ENCODE measurements at regions not wholly inside any gene's neighbourhood (a gene's known extent, or its start where the extent isn't known, plus 50 kb on each side); places are given as distances from the start of the nearest gene placed in this dataset.
"Not testable (repeated sequence)": the region's sequence is repeated elsewhere in the genome, so short reads cannot be mapped to it uniquely, and the experiment has no call there.

DNA sequence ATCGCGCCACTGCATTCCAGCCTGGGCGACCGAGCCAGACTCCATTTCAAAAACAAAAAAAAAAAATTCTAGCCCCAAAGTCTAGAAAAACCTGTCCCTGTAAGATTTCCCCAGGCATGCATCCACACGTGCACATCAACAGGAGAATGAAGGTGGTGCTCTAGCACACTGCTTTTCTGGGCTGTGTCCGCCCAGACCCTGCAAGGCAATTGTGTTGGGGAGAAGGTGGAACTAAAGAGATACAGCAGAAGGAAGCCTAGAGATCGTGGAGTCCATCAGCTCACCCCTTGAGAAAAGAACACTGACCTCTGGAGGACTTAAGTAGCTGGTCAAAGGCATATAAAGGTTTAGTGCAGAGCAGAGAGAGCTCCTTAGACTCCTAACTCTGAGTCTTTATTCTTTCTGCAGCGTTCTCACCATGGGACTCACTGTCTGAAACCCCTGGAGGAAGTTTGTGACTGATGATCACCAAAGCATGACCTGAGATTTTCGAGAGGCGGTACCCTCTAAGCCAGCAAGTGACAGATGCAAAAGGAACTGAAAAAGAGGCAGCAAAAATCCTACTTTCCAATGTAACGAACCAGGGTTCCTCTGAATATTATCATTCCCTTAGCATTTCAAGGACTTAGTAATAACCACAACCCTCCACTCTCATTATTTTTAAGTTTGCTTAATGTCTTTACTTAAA is 179.8 kb downstream of the MEX3B start:
- no peak for DNase-seq (ENCODE audit: low spot score)

DNA sequence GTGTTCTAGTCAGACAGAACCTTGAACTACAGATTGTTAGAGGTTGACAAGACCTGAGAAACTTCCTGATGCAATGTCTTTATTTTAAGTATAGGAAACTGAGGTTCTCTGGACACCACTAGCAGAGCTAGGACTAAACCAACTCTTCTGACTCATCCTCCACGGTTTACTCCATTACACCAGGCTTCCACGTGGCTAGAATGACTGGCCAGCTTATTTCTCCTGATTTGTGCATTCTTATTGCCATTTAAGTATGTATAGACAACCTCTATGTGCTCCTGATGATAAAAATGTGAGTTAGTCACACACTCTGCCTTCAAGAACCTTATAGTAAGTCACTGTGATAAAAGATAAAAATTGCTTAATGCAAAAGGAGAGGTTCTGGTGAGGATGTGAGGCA is 182.7 kb downstream of the MEX3B start:
- DNase-seq (ENCODE audit: low spot score): no peak

DNA sequence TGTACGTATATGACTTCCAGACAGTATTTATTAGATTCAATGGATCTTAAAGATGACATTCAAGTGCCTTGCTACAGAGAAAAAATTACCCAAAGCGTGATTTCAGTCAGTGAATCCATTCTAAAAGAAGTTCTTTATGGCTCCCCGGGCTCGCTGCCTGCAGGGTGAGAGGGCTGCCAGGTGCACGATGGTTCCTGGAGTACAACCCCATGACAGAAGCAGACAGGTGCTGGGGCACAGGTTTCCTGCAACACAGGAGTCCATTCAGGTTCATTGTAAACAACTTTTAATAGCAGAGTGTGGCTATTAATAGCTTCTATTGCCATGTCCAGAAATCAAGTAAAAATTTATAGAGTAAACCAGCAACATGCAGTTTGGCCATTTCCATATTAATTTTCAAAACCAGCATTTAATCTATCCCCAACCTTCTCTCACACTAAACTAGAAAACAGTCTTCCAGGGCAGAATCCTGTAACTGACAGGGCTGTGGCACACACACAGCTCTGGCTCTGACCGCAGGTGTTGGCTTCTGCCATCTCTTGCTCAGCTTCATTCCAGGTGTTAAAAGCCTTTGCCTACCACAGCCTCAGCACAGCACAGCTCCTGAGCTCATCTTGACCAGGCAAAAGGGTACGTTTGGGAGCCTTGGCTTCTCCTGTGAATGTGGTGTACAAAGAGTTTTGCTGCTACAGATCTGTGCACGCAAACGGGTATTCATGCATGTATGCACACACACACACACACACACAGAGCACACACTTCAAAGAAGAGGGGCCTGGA is 185.9 kb downstream of the MEX3B start:
- DNase-seq (ENCODE audit: low spot score): no peak

DNA sequence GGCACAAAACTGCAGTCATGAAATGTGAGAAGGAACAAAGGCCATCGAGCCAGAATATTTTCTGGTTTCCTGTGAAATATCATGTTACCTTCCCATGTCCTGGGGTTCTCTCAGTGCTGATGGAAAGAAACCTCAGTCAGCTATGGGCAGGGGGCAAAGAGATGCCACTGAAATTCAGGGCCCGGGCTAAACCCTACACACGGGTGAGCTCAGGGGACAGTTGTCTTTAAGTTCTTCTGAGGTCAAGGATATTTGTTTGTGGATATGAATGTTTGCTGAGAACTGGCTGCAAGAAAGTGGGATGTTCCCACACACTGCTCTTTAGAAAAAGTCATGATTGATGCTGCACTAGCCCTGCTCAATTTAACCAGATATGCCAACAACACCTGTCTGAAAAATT is 187.2 kb downstream of the MEX3B start:
- DNase-seq (ENCODE audit: low spot score): no peak

DNA sequence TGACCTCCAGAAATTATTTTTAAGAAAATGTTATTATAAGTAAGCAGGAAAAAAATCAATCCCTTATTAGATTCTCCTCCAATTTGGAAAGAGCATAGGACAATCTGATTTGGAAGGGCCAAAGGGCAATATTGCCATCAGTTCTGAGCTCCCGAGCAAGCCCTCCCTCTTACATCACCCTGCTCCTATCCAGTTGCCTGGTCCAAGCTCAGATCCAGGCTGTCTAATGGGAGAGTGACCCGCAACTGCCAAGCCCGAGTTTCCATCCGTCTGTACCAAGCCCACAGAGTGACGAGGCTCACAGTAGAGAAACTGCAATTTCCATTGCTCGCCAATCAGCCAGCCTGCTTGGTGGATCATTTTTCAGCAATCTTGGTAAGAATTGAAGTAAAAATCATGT is 187.7 kb downstream of the MEX3B start:
- DNase-seq (ENCODE audit: low spot score): no peak

DNA sequence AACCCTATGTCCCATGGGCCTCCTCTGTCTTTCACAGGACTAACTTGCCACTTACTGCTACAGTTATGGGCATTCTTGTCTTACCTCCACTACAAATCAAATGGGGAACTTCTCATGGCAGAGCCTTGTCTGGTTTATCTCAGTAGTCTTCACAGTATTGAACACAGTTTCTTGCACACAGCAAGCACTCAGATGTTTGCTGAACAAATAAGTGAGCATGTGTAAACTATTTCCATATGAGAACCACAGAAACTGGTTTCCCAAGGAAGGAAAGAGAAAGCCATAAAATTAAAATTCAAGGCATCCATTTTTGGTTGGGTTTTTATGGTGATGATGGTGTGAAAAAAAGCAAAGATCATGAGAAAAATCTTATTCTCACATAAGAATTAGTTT is 189.2 kb downstream of the MEX3B start:
- no peak for DNase-seq (ENCODE audit: low spot score)

DNA sequence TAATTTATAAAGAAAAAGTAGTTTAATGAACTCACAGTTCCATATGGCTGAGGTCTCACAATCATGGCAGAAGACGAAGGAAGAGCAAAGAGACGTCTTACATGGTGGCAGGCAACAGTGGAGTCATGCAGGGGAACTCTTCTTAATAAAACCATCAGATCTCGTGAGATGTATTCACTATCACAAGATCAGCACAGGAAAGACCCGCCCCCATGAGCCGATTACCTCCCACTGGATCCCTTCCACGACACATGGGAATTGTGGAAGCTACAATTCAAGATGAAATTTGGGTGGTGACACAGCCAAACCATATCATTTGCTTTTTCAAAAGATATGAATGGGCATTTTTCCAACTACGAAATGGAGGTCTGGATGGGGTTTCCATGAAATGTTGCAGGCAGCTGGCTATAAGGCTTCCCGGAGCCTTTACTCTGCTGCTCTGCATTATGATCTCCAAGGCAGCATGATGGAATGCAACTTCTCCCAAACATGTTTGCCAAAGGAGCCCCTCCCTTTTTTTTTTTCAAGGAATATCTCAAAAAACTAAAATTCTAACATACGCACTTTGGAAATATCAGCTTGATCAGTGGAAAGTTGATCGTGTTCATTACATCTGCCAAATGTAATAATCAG is 189.7 kb downstream of the MEX3B start:
- DNase-seq (ENCODE audit: low spot score): no peak

DNA sequence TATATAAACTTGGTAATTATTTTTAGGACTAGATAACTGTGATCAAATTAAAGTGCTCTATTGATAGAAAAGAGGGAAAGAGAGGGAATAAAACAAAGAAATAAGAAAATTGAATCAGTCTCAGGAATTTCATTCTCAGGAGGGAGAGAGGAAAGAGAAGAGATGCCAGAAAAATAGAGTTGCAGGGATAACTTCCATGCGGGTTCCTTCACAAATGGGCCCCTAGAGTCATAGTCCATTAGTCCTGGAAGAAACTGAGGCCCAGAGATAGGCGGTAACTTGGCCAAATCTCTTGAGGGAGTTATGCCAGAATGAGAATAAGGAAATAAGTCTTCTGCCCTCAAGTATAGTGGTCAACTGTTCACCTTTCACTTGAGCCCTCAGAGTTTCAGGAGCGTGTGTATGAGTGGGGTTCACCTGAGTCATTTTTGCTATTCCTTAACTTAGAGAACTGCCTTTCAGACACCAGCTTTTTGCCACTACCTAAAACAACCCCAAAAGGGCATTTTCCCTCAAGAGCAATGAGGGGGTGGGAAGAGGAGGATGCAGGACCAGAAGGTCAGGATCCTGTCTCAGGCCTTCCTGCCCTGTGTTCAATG is 192.6 kb downstream of the MEX3B start:
- DNase-seq (ENCODE audit: low spot score): no peak

DNA sequence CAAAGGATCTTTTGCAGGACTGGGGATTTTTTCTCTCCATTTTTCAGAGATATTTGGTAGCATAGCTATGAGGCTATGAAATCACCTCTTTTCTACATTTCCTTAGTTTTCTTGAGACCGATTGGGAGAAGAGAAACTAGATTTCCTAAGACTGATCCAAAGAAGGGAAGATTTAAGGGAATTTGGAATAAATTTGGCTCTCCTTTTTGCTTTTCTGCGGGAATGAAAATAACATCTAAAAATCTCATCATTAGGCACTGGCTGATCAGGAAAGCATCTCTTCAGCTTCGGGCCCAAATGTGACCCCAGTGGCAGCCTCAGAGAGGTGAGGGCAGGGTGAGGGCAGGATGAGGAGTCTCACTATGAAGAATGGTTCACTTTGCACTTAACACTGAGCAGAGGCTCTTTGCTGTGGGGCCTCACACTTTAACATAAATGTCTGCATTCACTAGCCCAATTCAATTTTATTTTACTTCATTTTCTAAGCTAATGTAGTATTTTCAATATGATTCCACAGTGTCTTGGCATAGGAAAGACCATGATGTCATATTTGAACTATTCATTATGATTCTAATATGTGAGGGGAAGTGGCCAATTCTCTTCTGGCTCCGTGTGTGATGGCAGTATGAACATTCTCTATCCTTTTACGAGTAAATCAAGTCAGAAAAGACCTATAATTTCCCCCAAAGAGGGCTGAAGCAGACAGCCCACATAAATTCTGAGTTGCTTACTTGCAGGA is 193.2 kb downstream of the MEX3B start:
- DNase-seq (ENCODE audit: low spot score): no peak

DNA sequence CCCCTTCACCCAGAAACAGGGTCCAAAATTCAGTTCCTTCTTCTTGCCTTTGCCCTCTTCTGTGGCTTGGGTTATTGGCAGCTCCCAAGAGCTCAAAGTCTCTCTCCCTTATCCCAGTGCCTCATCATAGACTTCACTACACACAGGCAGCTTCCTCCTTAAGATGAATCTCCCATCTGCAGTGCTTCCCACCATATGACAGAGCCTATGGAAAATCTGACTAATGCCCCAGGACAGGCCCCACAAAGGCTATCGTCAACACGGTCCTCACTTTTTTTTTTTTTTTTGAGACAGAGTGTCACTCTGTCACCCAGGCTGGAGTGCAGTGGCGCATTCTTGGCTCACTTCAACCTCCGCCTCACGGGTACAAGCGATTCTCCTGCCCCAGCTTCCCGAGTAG is 194.1 kb downstream of the MEX3B start:
- DNase-seq (ENCODE audit: low spot score): no peak

DNA sequence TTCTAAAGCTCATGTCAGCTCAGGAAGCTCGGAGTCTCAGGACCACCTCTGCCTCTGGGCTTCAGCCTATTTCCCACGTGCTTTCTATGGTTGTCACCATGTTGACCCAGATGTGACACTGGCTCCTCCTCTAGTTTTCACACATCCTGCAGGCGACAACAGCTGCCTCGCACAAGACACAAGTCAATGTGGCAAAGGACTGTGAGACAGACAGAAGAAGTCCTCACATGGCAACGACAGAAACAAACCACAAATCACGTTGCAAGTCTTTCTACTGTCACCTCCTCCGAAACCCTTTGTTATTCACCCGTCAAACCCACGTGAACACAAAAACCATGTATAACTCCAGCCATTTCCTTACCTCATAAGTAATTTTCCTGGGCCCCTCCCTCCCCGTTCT is 194.5 kb downstream of the MEX3B start:
- DNase-seq (ENCODE audit: low spot score): no peak

DNA sequence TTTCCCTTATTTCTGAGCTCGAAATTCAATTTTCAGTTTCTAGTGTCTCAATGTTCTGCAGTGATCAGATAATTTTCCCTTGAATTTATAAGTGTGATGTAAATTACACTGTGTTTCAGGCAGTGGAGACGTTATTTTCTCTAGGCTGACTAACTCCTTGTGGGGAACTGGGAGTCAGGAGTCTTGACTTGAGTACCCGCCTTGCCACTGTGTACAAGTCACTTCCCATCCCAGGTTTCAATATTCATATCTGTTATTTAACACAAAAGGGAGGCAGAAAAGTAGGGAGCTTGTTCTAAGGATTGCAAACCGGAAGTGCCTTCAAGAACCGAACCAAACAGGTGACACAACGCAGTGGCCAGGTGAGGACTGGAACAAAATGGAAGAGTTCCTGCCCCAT is 196.5 kb downstream of the MEX3B start:
- no peak for DNase-seq (ENCODE audit: low spot score)

DNA sequence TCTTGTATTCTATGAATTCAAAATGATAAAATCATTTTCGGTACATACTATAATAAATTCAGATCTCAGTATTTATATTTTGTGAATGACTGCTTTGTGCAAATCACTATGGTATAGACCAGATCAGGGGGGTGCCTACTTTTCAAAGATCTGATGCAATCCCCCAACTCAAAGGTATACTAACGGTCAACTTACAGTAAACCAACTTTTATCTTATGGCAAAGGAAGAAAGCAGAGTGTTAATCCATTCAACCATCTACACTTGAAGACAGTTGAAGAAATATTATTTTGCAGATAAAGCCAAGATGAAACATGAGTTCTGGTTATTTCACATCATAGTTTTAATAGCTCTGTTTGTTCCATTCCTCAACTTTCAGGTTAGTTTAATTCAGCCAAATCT is 197.1 kb downstream of the MEX3B start:
- no peak for DNase-seq (ENCODE audit: low spot score)

DNA sequence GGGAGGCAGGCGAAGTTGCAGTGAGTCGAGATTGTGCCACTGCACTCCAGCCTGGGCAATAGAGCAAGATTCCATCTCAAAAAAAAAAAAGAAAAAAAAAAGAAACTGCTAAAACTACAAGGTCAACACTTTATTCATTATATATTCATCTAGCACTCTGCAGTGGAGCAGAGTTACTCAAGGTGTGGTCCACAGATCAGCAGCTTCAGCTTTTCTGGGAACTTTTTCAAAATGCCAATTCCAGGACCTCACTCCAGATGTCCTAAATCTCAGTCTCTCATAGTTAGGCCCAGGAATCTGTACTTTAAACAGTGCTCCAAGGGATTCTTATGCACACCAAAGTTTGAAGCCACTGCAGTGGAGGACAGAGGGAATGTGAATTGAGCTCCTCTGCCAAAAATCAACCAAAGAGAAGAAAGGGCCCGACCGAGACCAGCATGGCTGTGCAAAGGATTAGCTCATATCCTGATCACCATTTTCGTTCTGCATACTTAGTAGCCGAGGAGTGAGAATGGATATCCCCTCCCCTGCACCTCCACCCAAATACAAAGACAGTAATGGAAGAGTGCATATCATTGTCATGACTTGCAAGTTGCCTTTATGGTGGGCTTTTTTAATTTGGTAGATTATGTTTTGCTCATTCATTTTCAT is 201.9 kb downstream of the MEX3B start:
- DNase-seq (ENCODE audit: low spot score): no peak

DNA sequence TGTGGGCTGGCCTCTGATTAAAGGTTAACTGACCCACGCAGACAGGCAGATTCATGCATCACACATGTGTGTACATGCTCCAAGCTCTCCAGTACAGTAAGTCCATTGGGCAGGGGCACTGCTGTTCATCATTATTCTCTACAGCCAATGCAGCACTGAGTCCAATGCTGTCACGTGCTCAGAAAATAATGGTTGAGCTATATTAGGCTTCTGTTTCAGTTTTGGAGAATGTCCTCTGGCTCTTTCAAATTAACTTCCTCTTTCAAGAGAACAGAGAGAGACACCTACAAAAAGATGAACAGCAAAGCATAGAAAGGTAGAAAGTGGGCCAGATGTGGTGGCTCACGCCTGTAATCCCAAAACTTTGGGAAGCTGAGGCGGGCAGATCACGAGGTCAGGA is 202.6 kb downstream of the MEX3B start:
- no peak for DNase-seq (ENCODE audit: low spot score)

DNA sequence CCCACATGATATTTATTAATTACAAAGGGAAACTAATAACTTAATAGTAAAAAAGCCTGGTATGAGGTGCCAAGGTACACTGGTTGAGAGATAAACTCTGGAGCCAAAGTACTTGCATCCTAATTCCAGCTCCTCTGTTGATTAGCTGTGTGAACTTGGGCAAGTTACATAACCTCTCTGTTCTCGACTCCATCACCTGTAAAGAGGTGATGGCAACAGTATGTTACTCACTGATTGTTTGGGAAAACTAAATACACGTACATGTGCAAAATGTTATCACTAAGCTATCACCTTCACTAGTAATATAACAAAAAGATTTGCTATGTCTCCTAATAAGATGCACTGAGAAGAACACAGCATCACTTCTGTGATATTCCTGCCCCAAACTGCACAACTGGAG is 206.4 kb downstream of the MEX3B start:
- DNase-seq (ENCODE audit: low spot score): no peak

DNA sequence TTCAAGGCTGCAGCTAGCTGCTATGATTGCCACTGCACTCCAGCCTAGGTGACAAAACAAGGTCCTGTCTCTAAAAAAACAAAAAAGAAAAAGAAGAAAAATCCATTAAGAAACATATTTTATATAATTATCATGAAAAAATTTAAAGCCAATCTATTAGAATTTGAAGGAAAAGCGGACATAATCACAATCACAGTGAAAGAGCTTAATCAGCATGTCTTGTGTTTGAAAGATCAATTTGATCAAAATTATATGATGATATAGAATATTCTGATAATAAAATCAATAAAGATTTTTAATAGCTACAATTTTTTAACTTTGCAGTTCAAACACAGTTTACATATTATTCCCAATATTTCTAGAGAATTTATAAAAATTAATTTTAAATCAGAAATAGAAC is 210.1 kb downstream of the MEX3B start:
- DNase-seq (ENCODE audit: low spot score): no peak

DNA sequence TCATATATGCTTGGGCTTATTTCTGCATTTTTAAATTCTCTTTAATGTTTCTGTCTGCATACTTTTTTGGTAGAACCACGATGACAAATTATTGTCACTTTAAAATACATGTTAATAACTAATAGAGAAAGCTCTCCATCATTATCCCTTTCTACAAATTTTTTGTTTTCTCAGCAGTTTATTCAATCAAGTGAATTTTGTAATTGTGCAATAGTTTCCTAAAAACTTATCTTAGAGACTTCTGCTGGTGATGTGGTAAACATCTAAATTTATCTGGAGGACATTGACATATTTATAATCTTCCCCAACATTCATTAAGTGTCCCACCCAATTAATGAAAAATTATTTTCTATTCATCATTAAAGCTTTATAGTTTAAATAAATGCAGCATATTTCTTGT is 215.3 kb downstream of the MEX3B start:
- no peak for DNase-seq (ENCODE audit: low spot score)

DNA sequence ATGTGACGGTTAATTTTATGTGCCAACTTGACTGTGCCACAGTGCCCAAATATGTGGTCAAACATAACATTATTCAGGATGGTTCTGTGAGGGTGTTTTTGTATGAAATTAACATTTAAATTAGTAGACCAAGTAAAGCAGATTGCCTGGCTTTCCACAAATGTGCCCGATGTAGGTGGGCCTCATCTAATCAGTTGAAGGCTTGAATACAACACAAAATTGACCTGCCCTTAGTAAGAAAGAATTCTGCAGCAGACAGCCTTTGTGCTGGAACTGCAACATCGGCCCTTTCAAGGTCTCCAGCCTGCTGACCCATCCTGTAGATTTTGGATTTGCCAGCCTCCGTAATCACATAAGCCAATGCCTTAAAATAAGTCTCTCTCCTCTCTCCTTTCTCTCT is 215.9 kb downstream of the MEX3B start:
- no peak for DNase-seq (ENCODE audit: low spot score)

DNA sequence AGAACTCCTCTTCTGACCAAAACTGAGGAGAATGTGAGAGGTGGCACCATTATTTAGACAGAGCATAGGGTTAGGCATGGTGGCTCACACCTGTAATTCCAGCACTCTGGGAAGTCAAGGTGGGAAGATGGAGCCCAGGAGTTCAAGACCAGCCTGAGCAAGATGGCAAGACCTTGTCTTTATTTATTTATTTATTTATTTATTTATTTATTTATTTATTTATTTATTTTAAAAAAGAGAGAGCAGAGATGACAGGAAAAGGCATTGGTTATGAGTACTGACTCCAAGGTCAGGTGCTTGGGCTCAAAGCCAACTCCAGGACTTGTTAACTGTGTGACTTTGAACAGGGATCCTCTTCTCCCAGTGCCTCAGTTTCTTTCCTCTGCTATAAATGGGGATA is 217.7 kb downstream of the MEX3B start:
- no peak for DNase-seq (ENCODE audit: low spot score)

DNA sequence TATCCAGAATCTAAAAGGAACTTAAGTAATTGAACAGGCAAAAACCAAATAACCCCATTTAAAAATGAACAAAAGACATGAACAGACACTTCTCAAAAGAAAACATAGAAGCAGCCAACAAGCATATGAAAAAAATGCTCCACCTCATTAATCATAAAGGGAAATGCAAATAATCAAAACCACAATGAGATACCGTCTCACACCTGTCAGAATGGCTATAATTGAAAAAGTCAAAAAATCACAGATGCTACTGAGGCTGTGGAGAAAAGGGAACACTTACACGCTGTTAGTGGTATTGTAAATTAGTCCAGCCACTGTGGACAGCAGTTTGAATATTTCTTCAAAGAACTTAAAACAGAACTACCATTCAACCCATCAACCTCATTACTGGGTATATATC is 220.7 kb downstream of the MEX3B start:
- no peak for DNase-seq (ENCODE audit: low spot score)

DNA sequence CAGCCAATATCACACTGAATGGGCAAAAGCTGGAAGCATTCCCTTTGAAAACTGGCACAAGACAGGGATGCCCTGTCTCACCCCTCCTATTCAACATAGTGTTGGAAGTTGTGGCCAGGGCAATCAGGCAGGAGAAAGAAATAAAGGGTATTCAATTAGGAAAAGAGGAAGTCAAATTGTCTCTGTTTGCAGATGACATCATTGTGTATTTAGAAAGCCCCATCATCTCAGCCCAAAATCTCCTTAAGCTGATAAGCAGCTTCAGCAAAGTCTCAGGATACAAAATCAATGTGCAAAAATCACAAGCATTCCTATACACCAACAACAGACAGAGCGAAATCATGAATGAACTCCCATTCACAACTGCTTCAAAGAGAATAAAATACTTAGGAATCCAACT is 223.2 kb downstream of the MEX3B start:
- not testable (repeated sequence) for DNase-seq (ENCODE audit: low spot score)
